Thoracic aorta (tissue), 2 donors: ENCODE measurements at regions not wholly inside any gene's neighbourhood (a gene's known extent, or its start where the extent isn't known, plus 50 kb on each side); places are given as distances from the start of the nearest gene placed in this dataset.

ENCODE experiments used
- ATAC-seq: fragments of 150-250 bp; one replicate; pipeline ENCODE4 v1.8.0; 2017; ENCODE audit warnings: low read depth; ENCODE audit not compliant: insufficient number of reproducible peaks, low FRiP score
- DNase-seq: peaks from one replicate; pipeline ENCODE4 v3.0.0-alpha.2; 2020; ENCODE audit warnings: low spot score
- H3K27ac ChIP-seq, 2 donors: fragments of 200-600 bp; sonication (generic); 1 replicate in 1 of 2; 2 replicates in 1 of 2; pipeline ENCODE4 v1.5.1; 2016; ENCODE audit warnings: mild to moderate bottlenecking in 2 of 2, moderate library complexity in 2 of 2
- H3K27me3 ChIP-seq: fragments of 200-600 bp; sonication (generic); replicated peaks from 2 replicates; pipeline ENCODE4 v1.6.0; 2016; ENCODE audit warnings: mild to moderate bottlenecking; ENCODE audit not compliant: insufficient read depth
- H3K36me3 ChIP-seq: fragments of 200-600 bp; sonication (generic); one replicate; pipeline ENCODE4 v1.5.1; 2016
- H3K4me1 ChIP-seq, 2 donors: fragments of 200-600 bp; sonication (generic); 1 replicate in 1 of 2; 2 replicates in 1 of 2; pipeline versions ENCODE4 v1.5.1 to v1.6.0; 2016; ENCODE audit warnings: low read depth in 2 of 2, mild to moderate bottlenecking in 1 of 2; ENCODE audit not compliant: control insufficient read depth in 1 of 2
- H3K4me3 ChIP-seq: fragments of 200-600 bp; sonication (generic); 2 replicates; pipeline ENCODE4 v1.5.1; 2016; ENCODE audit warnings: mild to moderate bottlenecking
- H3K9me3 ChIP-seq: fragments of 200-600 bp; sonication (generic); 2 replicates; pipeline ENCODE4 v1.5.1; 2016
- TF ChIP-seq, protein P1 (sequence below): fragments of 200-600 bp; sonication (generic); IDR thresholded peaks from one replicate; pipeline ENCODE4 v1.5.1; 2019; ENCODE audit warnings: antibody characterized with exemption

DNA sequence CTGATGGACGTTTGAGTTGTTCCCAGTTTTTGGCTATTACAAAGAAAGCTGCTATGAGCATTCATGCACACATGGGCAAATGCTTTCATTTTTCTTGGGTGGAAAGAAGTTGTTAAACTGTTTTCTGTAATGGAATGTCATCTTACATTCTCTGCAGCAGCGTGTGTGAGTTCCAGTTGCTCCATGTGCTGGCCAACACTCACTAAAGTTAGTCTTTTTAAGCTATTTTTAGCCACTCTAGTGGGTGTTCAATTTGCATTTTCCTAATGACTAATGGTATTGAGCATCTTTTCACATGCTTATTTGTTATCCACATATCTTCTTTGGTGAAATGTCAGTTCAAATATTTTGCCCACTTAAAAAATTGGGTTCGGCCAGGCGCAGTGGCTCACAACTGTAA is 82.8 kb upstream of the COL13A1 start:
- ATAC-seq (no peak), DNase-seq (no peak)
- Histone ChIP-seq H3K4me1 (peaks cover 28 to 38% of the 10 kb centered on the region in 2 donors), H3K4me3 (no peak overlapping the region), H3K9me3 (no peaks in the 10 kb centered on the region), H3K27ac (no peak overlapping the region), H3K36me3 (no peaks in the 10 kb centered on the region), H3K27me3 (no peaks in the 10 kb centered on the region)
- TF ChIP-seq, protein P1, sequence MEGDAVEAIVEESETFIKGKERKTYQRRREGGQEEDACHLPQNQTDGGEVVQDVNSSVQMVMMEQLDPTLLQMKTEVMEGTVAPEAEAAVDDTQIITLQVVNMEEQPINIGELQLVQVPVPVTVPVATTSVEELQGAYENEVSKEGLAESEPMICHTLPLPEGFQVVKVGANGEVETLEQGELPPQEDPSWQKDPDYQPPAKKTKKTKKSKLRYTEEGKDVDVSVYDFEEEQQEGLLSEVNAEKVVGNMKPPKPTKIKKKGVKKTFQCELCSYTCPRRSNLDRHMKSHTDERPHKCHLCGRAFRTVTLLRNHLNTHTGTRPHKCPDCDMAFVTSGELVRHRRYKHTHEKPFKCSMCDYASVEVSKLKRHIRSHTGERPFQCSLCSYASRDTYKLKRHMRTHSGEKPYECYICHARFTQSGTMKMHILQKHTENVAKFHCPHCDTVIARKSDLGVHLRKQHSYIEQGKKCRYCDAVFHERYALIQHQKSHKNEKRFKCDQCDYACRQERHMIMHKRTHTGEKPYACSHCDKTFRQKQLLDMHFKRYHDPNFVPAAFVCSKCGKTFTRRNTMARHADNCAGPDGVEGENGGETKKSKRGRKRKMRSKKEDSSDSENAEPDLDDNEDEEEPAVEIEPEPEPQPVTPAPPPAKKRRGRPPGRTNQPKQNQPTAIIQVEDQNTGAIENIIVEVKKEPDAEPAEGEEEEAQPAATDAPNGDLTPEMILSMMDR, result no peak

DNA sequence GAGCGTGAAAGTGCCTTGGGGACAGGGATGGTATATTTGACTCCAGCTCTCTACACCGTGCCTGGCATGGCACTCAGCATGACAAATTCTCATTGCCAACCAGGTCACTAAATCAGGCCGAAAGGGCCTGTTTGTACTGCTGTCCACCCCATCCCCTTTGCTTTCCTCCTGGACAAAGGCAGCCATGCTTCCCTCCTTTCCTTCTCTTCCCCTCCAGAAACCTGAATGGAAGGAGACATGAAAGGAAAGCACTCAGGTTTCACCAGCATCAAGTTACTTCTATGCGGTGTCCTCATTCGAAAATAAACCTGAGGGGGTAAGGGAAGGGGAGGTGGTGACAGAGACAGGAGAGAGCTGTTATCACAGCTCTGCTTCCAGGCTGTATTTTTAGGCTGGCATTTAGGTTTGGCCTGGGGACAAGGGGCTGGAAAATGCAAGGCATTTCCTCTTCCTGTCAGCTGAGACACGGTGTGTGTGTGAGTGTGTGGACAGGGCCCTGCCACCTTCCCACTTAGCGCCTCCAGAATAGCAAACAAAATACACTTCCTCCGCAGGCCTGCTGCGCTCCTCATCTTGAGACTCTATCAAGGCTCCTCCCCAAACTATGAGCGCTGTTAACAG is 79.9 kb upstream of the COL13A1 start:
- Histone ChIP-seq H3K9me3 (no peaks in the 10 kb centered on the region), H3K27me3 (no peaks in the 10 kb centered on the region), H3K27ac (peak overlapping the region; percentile 56 to 66), H3K4me1 (peaks cover 12 to 16% of the 10 kb centered on the region in 2 donors), H3K36me3 (no peaks in the 10 kb centered on the region), H3K4me3 (no peak overlapping the region)
- no peak for DNase-seq
- ATAC-seq, result peak; percentile 18
- TF ChIP-seq, protein P1, result no peak

DNA sequence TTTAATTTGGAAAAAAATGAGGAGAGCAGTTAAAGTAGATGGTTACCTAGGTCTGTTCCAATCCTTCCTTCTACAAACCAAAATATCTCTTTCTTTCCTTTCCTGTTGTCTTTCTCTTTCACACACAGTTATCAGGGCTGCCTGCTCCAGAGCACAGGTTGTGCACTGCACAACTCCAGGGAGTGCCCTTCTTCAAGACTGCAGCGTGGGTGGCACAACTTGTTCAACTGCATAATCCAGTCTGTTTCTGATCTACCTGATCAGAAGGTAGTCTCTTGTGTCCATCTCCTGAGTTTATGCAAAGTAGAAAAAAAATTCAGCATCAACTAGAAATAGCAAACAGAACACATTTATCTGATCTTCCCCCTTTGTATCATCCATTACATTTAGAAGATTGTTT is 78.1 kb upstream of the COL13A1 start:
- Histone ChIP-seq H3K4me3 (no peak overlapping the region), H3K36me3 (no peaks in the 10 kb centered on the region), H3K27ac (peak overlapping the region in 1 of 2 donors; percentile 19), H3K9me3 (no peaks in the 10 kb centered on the region), H3K4me1 (peaks cover 18 to 26% of the 10 kb centered on the region in 2 donors), H3K27me3 (no peaks in the 10 kb centered on the region)
- DNase-seq (no peak), ATAC-seq (no peak)
- TF ChIP-seq, protein P1, result no peak

DNA sequence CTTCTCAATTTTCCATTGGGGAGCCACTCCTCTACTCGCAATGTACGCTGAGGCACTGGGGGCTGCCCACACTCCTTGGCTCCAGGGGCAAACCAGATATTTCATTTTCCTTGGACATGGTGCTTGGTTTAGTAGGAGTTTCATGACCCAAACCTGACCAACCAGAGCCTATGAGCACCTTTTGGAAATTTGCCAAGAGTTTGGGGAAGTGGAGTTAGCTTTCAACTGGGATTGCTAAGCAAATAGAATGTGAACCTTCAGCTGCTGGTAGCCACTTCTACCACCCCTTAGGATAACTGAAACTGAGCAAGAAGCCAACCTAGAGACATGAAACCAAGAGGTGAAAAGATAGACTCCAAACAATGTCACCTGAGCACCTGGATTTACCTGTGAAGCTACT is 74.9 kb upstream of the COL13A1 start:
- Histone ChIP-seq H3K27me3 (no peaks in the 10 kb centered on the region), H3K9me3 (no peaks in the 10 kb centered on the region), H3K4me3 (no peak overlapping the region), H3K27ac (no peak overlapping the region), H3K4me1 (peaks cover 33 to 51% of the 10 kb centered on the region in 2 donors), H3K36me3 (no peaks in the 10 kb centered on the region)
- DNase-seq (no peak), ATAC-seq (no peak)
- TF ChIP-seq, protein P1, result no peak

DNA sequence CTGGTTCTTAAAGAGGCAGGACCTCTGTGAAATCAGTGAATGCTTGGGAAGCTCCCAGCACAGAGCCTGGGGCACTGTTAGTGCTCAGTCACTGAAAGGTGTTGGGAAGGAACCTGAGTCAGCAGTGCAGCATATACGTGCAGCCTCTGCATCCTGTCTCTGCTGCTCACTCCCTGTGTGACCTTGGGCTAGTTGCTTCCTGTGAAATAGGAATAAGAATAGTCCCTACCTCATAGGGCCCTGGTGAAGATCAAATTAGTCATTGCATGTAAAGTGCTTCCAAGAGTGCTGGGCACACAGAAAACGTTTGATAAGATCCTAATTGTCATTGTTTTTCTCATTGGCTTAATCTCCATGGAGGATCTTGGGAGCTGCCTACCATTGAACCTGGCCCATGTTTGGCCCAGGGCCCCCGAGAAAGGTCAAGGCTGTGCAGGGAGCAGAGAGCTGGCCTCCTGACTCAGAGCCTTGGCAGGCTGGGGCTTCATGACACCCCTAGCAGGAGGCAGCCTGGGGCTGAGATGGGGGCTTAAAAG is 73.3 kb upstream of the COL13A1 start:
- H3K27ac ChIP-seq, result peak overlapping the region; percentile 91 to 97
- no peak for ATAC-seq

More for the DNA sequence above, 73.3 kb upstream of the COL13A1 start:
- TF ChIP-seq, protein P1, result no peak
- Histone ChIP-seq H3K9me3 (no peaks in the 10 kb centered on the region), H3K4me1 (peaks cover 34 to 60% of the 10 kb centered on the region in 2 donors), H3K36me3 (no peaks in the 10 kb centered on the region), H3K4me3 (no peak overlapping the region), H3K27me3 (no peaks in the 10 kb centered on the region)
- DNase-seq, result no peak
